Right atrium auricular region (tissue), 2 donors: ENCODE measurements at regions not wholly inside any gene's neighbourhood (a gene's known extent, or its start where the extent isn't known, plus 50 kb on each side); places are given as distances from the start of the nearest gene placed in this dataset.

Source experiments
- DNase-seq: peaks from one replicate; pipeline ENCODE4 v3.0.0-alpha.2; 2019; ENCODE audit warnings: low spot score
- H3K27ac ChIP-seq, 2 donors: fragments of 200-600 bp; sonication (generic); 1 replicate in 1 of 2; 2 replicates in 1 of 2; pipeline ENCODE4 v1.5.1; 2016 to 2019
- H3K27me3 ChIP-seq, 2 donors: fragments of 200-600 bp; sonication (generic); one replicate each; pipeline versions ENCODE4 v1.5.1 to v1.6.0; 2017 to 2019
- H3K36me3 ChIP-seq: fragments of 200-600 bp; sonication (generic); one replicate; pipeline ENCODE4 v1.5.1; 2016
- H3K4me1 ChIP-seq, 2 donors: fragments of 200-600 bp; sonication (generic); one replicate each; pipeline versions ENCODE4 v1.5.1 to v1.6.0; 2017 to 2019
- H3K4me3 ChIP-seq, 2 donors: fragments of 200-600 bp; sonication (generic); 1 replicate in 1 of 2; 2 replicates in 1 of 2; pipeline ENCODE4 v1.5.1; 2017 to 2019; ENCODE audit warnings: mild to moderate bottlenecking in 1 of 2, moderate library complexity in 1 of 2
- H3K9me3 ChIP-seq, 2 donors: fragments of 200-600 bp; sonication (generic); one replicate each; pipeline ENCODE4 v1.5.1; 2019
- TF ChIP-seq, protein P1 (sequence below), 2 donors: fragments of 200-600 bp; sonication (generic); IDR thresholded peaks; one replicate each; pipeline ENCODE4 v1.5.1; 2019; ENCODE audit warnings: antibody characterized with exemption in 2 of 2

DNA sequence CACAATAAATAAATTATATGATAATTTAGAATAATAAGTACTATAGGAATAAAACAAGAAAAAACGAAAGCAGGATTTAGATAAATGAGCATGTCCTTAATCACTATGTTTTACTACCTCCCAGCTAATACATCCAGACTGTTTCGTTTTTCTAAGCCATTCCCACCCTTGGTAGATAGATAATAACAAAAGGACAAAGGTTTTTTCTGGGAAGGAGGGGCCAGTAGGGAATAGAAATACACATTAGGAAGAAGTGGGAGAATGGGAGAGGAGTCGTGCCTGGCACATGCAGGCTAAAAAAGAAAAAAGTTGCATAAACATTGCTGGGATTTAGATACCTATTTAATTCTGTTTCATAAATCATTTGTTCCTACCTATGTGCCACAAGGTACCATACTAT is 97.1 kb downstream of the MTX3 start:
- no peak for DNase-seq
- TF ChIP-seq, protein P1, sequence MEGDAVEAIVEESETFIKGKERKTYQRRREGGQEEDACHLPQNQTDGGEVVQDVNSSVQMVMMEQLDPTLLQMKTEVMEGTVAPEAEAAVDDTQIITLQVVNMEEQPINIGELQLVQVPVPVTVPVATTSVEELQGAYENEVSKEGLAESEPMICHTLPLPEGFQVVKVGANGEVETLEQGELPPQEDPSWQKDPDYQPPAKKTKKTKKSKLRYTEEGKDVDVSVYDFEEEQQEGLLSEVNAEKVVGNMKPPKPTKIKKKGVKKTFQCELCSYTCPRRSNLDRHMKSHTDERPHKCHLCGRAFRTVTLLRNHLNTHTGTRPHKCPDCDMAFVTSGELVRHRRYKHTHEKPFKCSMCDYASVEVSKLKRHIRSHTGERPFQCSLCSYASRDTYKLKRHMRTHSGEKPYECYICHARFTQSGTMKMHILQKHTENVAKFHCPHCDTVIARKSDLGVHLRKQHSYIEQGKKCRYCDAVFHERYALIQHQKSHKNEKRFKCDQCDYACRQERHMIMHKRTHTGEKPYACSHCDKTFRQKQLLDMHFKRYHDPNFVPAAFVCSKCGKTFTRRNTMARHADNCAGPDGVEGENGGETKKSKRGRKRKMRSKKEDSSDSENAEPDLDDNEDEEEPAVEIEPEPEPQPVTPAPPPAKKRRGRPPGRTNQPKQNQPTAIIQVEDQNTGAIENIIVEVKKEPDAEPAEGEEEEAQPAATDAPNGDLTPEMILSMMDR (IDR thresholded peaks at IDR 0.05) = no peak
- no peaks in the 10 kb centered on the region for H3K36me3 ChIP-seq

DNA sequence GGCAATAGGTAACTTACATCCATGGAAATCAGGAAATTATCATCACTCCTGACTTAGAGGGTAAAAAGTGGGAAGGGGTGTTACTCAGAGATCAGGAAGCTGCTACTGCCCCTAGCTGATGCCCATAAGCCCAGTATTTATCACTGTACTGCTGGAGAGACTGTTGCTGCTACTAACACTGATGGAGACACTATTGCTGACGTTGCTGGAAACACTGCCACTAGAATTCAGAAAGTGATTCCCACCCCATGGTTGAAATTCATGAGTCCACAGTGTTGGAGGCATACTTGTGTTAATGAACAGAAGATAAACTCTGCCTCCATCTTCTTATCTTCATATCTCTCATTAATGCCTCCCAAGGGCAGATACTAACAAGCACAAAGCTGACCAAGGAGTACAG is 97.6 kb downstream of the MTX3 start:
- no peaks in the 10 kb centered on the region for H3K9me3 ChIP-seq
- H3K27me3 ChIP-seq = no peaks in the 10 kb centered on the region
- H3K27ac ChIP-seq = no peak overlapping the region
- no peak overlapping the region for H3K4me3 ChIP-seq
- TF ChIP-seq, protein P1 (IDR thresholded peaks at IDR 0.05) = no peak
- no peaks in the 10 kb centered on the region for H3K4me1 ChIP-seq
- DNase-seq = no peak
- H3K36me3 ChIP-seq = no peaks in the 10 kb centered on the region

More for the DNA sequence above, 97.1 kb downstream of the MTX3 start:
- no peak overlapping the region for H3K27ac ChIP-seq
- H3K4me3 ChIP-seq = no peak overlapping the region
- no peaks in the 10 kb centered on the region for H3K9me3 ChIP-seq
- no peaks in the 10 kb centered on the region for H3K27me3 ChIP-seq
- H3K4me1 ChIP-seq = no peaks in the 10 kb centered on the region

DNA sequence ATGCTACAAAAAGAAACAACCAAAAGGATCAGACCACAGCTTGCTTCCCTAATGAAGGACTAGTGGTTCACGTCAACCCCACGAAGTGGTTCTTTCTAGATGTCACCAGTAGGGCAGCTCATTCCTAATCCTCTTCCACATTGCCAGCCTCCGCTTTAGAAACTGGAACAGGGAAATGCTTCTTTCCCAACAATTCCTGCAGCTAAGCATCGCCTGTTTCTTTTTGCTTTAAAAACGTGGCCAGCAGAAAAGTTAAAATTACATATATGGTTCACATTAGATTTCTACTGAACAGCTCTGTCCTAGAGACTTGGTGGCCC is 100.2 kb downstream of the MTX3 start:
- Histone ChIP-seq H3K9me3 (no peaks in the 10 kb centered on the region), H3K4me1 (no peaks in the 10 kb centered on the region), H3K4me3 (no peak overlapping the region), H3K27ac (no peak overlapping the region), H3K27me3 (no peaks in the 10 kb centered on the region), H3K36me3 (no peaks in the 10 kb centered on the region)
- TF ChIP-seq, protein P1 (IDR thresholded peaks at IDR 0.05) = no peak
- no peak for DNase-seq

DNA sequence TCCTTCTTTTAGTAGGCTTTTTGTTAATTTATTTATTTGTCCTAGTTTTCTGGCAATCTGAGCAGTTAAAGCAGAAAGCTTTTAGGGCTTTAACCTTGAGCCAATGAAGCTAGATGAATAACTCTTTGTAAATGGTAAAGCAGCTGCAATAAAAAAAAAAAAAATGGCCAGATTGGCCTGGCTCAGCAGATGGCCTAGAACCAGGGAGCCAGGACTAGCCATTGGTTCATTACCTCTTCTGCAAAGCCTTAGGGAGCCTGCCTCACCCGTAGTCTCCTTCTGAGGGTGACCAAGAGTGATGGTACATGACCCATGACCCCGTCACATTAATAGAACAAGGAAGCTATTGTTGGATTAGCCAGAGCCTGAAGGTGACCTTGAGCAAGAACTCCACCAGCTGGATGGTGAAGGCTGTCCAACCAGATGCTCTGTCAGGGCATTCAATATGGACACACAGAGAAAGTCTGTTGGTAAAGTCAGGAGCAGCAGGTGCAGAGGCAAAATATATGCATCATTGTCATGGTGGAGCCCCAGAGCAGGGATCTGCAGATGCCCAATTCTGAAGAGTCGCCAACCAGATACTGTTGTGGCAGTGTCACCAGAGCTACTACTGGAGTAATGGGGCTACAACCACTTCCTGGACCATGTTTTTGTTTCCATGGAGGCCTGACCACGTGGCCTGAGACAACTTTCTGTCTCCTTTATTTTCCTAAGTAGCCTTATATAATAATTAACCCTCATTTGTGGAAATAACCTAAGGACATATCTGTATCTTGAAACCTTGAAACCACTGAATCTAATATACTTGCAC is 100.7 kb downstream of the MTX3 start:
- DNase-seq = no peak
- TF ChIP-seq, protein P1 (IDR thresholded peaks at IDR 0.05) = no peak
- no peaks in the 10 kb centered on the region for H3K4me1 ChIP-seq
- no peak overlapping the region for H3K4me3 ChIP-seq
- no peaks in the 10 kb centered on the region for H3K27me3 ChIP-seq
- no peaks in the 10 kb centered on the region for H3K36me3 ChIP-seq
- no peaks in the 10 kb centered on the region for H3K9me3 ChIP-seq
- no peak overlapping the region for H3K27ac ChIP-seq

DNA sequence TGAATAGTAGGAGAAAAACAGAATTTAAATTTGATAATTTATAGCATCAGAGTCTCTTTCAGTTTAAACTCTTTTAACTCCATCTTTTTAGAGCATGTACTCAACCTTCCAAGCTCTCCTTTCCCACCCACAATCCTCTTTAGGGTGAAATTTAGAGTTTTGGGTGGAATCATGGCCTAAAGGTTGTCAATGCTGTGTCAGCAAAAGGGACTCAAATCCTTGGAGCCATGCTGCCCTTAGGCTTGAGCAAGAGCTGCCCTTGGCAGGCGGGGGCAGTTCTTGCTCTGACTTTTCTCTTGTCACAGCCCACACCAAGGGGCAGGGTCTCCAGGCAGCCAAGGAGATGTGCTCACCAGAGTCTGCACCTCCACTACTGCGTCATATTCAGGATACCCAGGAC is 102.4 kb downstream of the MTX3 start:
- no peaks in the 10 kb centered on the region for H3K9me3 ChIP-seq
- H3K27me3 ChIP-seq = no peaks in the 10 kb centered on the region
- no peak overlapping the region for H3K27ac ChIP-seq
- no peak for DNase-seq
- TF ChIP-seq, protein P1 (IDR thresholded peaks at IDR 0.05) = no peak
- H3K4me3 ChIP-seq = no peak overlapping the region
- no peaks in the 10 kb centered on the region for H3K36me3 ChIP-seq
- H3K4me1 ChIP-seq = no peaks in the 10 kb centered on the region
